Nephron progenitor cell (in vitro differentiated cells): ENCODE measurements at regions not wholly inside any gene's neighbourhood (a gene's known extent, or its start where the extent isn't known, plus 50 kb on each side); places are given as distances from the start of the nearest gene placed in this dataset.
"Not testable (repeated sequence)": the region's sequence is repeated elsewhere in the genome, so short reads cannot be mapped to it uniquely, and the experiment has no call there.

Source experiments
- DNase-seq: peaks from one replicate; pipeline ENCODE4 v3.0.0; 2021
- H3K27ac Mint-ChIP-seq: 2 replicates; pipeline ENCODE4 v1.8.0; 2021; ENCODE audit warnings: mild to moderate bottlenecking, moderate library complexity, mixed read lengths
- H3K27me3 Mint-ChIP-seq: 2 replicates; pipeline ENCODE4 v1.8.0; 2021; ENCODE audit warnings: mild to moderate bottlenecking, low read depth, mixed read lengths; ENCODE audit not compliant: poor library complexity
- H3K36me3 Mint-ChIP-seq: 2 replicates; pipeline ENCODE4 v1.8.0; 2021; ENCODE audit warnings: low read depth, mixed read lengths
- H3K4me1 Mint-ChIP-seq: 2 replicates; pipeline ENCODE4 v1.8.0; 2021; ENCODE audit warnings: mixed read lengths
- H3K4me3 Mint-ChIP-seq: 2 replicates; pipeline ENCODE4 v1.8.0; 2021; ENCODE audit warnings: mild to moderate bottlenecking, moderate library complexity, mixed read lengths
- H3K9me3 Mint-ChIP-seq: 2 replicates; pipeline ENCODE4 v1.8.0; 2021; ENCODE audit warnings: mild to moderate bottlenecking, moderate library complexity, mixed read lengths
- TF ChIP-seq, protein P1 (sequence below): fragments of 200-600 bp; sonication (generic); IDR thresholded peaks from 2 replicates; pipeline ENCODE4 v1.5.0; 2021; ENCODE audit warnings: antibody characterized with exemption

GRCh38 chr2:129015397-129016285, 697.0 kb upstream of the HS6ST1 start:
- Mint-ChIP-seq H3K9me3 (no peaks in the 10 kb centered on the region), H3K4me3 (no peak overlapping the region), H3K27ac (no peak overlapping the region), H3K4me1 (no peaks in the 10 kb centered on the region), H3K36me3 (no peaks in the 10 kb centered on the region), H3K27me3 (peaks cover 13% of the 10 kb centered on the region)
- no peak for DNase-seq
- TF ChIP-seq, protein P1, sequence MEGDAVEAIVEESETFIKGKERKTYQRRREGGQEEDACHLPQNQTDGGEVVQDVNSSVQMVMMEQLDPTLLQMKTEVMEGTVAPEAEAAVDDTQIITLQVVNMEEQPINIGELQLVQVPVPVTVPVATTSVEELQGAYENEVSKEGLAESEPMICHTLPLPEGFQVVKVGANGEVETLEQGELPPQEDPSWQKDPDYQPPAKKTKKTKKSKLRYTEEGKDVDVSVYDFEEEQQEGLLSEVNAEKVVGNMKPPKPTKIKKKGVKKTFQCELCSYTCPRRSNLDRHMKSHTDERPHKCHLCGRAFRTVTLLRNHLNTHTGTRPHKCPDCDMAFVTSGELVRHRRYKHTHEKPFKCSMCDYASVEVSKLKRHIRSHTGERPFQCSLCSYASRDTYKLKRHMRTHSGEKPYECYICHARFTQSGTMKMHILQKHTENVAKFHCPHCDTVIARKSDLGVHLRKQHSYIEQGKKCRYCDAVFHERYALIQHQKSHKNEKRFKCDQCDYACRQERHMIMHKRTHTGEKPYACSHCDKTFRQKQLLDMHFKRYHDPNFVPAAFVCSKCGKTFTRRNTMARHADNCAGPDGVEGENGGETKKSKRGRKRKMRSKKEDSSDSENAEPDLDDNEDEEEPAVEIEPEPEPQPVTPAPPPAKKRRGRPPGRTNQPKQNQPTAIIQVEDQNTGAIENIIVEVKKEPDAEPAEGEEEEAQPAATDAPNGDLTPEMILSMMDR, result no peak

DNA sequence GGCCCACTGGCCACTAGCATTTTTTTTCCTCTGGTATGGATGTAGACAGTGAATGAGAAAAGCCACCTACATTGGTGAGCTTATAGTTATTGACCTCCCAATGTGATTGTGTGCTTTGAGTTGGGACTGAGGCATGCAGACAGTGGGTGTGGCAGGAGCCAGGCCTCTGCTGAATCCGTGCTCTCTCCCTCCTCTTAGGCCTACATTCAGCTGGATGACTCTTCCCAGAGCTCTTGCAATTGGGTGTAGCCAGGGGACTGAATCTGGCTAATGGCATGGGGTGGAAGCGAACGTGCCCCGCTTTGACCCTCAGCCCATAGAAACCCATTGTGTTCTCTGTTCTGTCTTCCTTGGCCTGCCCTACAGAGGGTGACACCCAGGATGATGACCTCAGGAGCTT, 698.3 kb upstream of the HS6ST1 start:
- Mint-ChIP-seq H3K9me3 (no peaks in the 10 kb centered on the region), H3K4me1 (no peaks in the 10 kb centered on the region), H3K4me3 (no peak overlapping the region), H3K27me3 (peaks cover 13% of the 10 kb centered on the region), H3K27ac (no peak overlapping the region), H3K36me3 (no peaks in the 10 kb centered on the region)
- TF ChIP-seq, protein P1, result no peak
- no peak for DNase-seq

- Mint-ChIP-seq H3K4me3 (no peak overlapping the region), H3K9me3 (peaks cover 23% of the 10 kb centered on the region), H3K27me3 (no peaks in the 10 kb centered on the region), H3K27ac (no peak overlapping the region), H3K36me3 (no peaks in the 10 kb centered on the region), H3K4me1 (no peaks in the 10 kb centered on the region)
- DNase-seq, result no peak
- TF ChIP-seq, protein P1, result no peak
Measured at GRCh38 chr2:129024796-129025195, 706.1 kb upstream of the HS6ST1 start.

DNA sequence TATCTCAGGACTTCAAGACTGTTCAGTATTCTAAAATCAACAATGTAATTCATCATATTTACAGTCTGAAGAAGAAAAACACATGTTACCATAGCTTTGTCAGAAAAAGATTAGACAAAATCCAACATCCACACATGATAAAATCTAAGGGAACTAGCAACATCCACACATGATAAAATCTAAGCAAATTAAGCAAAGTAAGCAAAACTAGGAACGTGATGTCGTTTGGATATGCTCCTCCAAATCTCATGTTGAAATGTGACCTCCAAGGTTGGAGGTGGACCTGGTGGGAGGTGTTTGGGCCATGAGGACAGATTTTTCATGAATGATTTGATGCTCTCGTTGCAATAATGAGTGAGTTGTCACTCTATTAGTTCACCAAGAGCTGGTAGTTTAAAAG, 717.3 kb upstream of the HS6ST1 start:
- TF ChIP-seq, protein P1, result no peak
- DNase-seq, result no peak
- Mint-ChIP-seq H3K4me3 (no peak overlapping the region), H3K9me3 (peaks cover 38% of the 10 kb centered on the region), H3K4me1 (no peaks in the 10 kb centered on the region), H3K36me3 (no peaks in the 10 kb centered on the region), H3K27me3 (peaks cover 8% of the 10 kb centered on the region), H3K27ac (no peak overlapping the region)

GRCh38 chr2:129043677-129044076, 725.0 kb upstream of the HS6ST1 start:
- not testable (repeated sequence) for H3K36me3 Mint-ChIP-seq, DNase-seq, H3K4me3 Mint-ChIP-seq, H3K27ac Mint-ChIP-seq, H3K4me1 Mint-ChIP-seq, H3K27me3 Mint-ChIP-seq
- peaks cover 77% of the 10 kb centered on the region for H3K9me3 Mint-ChIP-seq

- not testable (repeated sequence) for H3K27me3 Mint-ChIP-seq, H3K27ac Mint-ChIP-seq, H3K36me3 Mint-ChIP-seq, DNase-seq, H3K4me1 Mint-ChIP-seq, H3K4me3 Mint-ChIP-seq
- H3K9me3 Mint-ChIP-seq, result peaks cover 58% of the 10 kb centered on the region
Measured at GRCh38 chr2:129046475-129046874, 727.8 kb upstream of the HS6ST1 start.

DNA sequence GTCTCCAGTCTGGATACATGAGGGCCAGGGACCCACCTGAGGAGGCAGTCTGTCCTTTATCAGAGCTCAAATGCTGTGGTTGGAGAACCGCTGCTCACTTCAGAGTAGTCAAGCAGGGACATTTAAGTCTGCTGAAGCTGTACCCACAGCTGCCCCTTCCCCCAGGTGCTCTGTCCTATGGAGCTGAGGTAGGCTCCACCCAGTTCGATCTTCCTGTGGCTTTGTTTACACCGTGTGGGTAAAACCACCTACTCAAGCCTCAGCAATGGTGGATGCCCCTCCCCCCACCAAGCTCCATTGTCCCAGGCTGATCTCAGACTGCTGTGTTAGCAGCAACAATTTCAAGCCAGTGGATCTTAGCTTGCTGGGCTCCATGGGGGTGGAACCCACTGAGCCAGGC, 731.4 kb upstream of the HS6ST1 start:
- TF ChIP-seq, protein P1, result no peak
- no peak for DNase-seq
- Mint-ChIP-seq H3K27me3 (no peaks in the 10 kb centered on the region), H3K36me3 (no peaks in the 10 kb centered on the region), H3K4me3 (no peak overlapping the region), H3K9me3 (peaks cover 24% of the 10 kb centered on the region), H3K27ac (no peak overlapping the region), H3K4me1 (no peaks in the 10 kb centered on the region)
